Common myeloid progenitor, CD34-positive (primary cell): ENCODE measurements at regions not wholly inside any gene's neighbourhood (a gene's known extent, or its start where the extent isn't known, plus 50 kb on each side); places are given as distances from the start of the nearest gene placed in this dataset.

Experiments
- CTCF ChIA-PET: fragments of 350-600 bp; sonication (Branson Sonifier 250); formaldehyde crosslinking; loops from one replicate; lab custom pipeline; 2021; ENCODE audit warnings: antibody characterized with exemption; lab: Charles Lee
- POLR2A ChIA-PET: fragments of 350-600 bp; sonication (Branson Sonifier 250); formaldehyde crosslinking; loops from one replicate; lab custom pipeline; 2021; ENCODE audit warnings: antibody characterized with exemption; lab: Charles Lee
- DNase-seq, 3 donors: peaks; one replicate each; pipeline versions ENCODE4 v3.0.0 to v3.0.0-alpha.2; 2013
- H3K27ac ChIP-seq, 2 experiments: 1 replicate in 1 of 2; 2 replicates in 1 of 2; pipeline ENCODE4 v1.7.0; 2013; ENCODE audit warnings: inconsistent platforms in 2 of 2, low read length in 2 of 2, mild to moderate bottlenecking in 2 of 2, low read depth in 1 of 2, moderate library complexity in 1 of 2; ENCODE audit not compliant: severe bottlenecking in 2 of 2, insufficient read depth in 1 of 2, poor library complexity in 1 of 2
- H3K27me3 ChIP-seq, 5 experiments: replicated peaks in 2 of 5; 1 replicate in 3 of 5; 2 replicates in 2 of 5; pipeline versions ENCODE4 v1.6.1 to v1.7.0; 2013; ENCODE audit warnings: low read length in 4 of 5, mild to moderate bottlenecking in 2 of 5, moderate library complexity in 2 of 5, inconsistent platforms in 1 of 5; ENCODE audit not compliant: insufficient read depth in 5 of 5, control insufficient read depth in 4 of 5
- H3K36me3 ChIP-seq, 4 experiments: 1 replicate in 2 of 4; 2 replicates in 2 of 4; pipeline versions ENCODE4 v1.6.1 to v1.7.0; 2013; ENCODE audit warnings: low read length in 3 of 4, control low read depth in 1 of 4, mild to moderate bottlenecking in 1 of 4; ENCODE audit not compliant: control insufficient read depth in 4 of 4, insufficient read depth in 4 of 4
- H3K4me1 ChIP-seq, 4 experiments: 1 replicate in 3 of 4; 2 replicates in 1 of 4; pipeline versions ENCODE4 v1.6.1 to v1.7.1; 2013; ENCODE audit warnings: low read length in 3 of 4, mild to moderate bottlenecking in 3 of 4, control low read depth in 1 of 4, inconsistent platforms in 1 of 4, moderate library complexity in 1 of 4; ENCODE audit not compliant: control insufficient read depth in 4 of 4, insufficient read depth in 4 of 4; ENCODE audit errors: control extremely low read depth in 1 of 4
- H3K4me3 ChIP-seq, 7 experiments: 1 replicate in 4 of 7; 2 replicates in 3 of 7; pipeline versions ENCODE4 v1.5.1 to v1.7.0; 2013; ENCODE audit warnings: mild to moderate bottlenecking in 7 of 7, low read length in 6 of 7, moderate library complexity in 6 of 7, inconsistent platforms in 2 of 7, low read depth in 2 of 7, control low read depth in 1 of 7; ENCODE audit not compliant: insufficient read depth in 4 of 7, control insufficient read depth in 1 of 7; ENCODE audit errors: extremely low read depth in 1 of 7
- H3K9me3 ChIP-seq, 5 experiments: 1 replicate in 4 of 5; 2 replicates in 1 of 5; pipeline versions ENCODE4 v1.6.1 to v1.7.1; 2013; ENCODE audit warnings: low read length in 4 of 5, mild to moderate bottlenecking in 2 of 5, inconsistent platforms in 1 of 5, low read depth in 1 of 5, moderate library complexity in 1 of 5; ENCODE audit not compliant: control insufficient read depth in 4 of 5, insufficient read depth in 2 of 5; ENCODE audit errors: control extremely low read depth in 1 of 5
- WGBS: methylation state at CpG from one replicate; pipeline ENCODE4 v1.1.5; 2013; ENCODE audit not compliant: insufficient coverage; 5-methylcytosine and 5-hydroxymethylcytosine counted together

DNA sequence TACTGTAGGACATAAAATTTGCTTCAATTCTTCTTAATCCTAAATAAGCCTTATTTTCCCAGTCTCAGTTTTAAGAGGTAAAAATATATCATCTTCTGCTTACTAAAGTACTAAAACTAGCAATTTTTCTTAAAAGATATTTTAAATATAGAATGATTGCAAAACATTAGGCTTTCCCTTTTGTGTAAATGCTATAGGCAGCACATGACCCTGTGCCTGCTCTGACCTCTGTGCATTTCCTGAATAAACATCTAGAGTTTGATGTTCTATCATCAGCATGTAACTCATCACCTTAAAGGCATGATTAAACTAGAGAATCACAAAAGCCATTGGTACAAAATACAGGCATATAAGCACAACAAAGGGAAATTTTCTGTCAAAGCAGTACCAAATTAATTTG is 422.7 kb downstream of the TFAP2B start:
- H3K9me3 ChIP-seq: no peaks in the 10 kb centered on the region
- H3K4me1 ChIP-seq: no peaks in the 10 kb centered on the region
- H3K4me3 ChIP-seq: no peak overlapping the region
- ChIA-PET CTCF (no interaction called here), POLR2A (no interaction called here)
- no peak for DNase-seq
- H3K27me3 ChIP-seq: peaks cover 0 to 4% (median 0%) of the 10 kb centered on the region in 5 experiments
- H3K36me3 ChIP-seq: no peaks in the 10 kb centered on the region
- no peak overlapping the region for H3K27ac ChIP-seq

DNA sequence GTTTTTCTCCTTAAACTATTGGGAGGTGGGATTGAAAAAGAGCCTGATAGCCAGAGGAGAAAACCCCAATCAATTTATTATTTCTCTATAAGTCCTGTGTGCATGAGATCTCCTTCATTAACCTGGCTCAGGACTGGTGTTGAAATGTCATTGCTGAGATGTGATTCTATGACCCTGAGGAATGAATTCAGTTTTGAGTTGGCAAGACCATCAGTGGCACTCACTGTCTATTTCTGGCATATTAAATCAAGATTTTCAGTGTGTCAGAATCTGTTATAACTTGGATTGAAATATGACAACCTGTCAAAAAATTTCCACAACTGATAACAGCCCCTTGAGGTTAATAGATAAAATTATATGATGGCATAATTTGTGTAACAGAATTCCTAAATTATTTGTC is 431.1 kb downstream of the TFAP2B start:
- no peak for DNase-seq
- Histone ChIP-seq H3K4me1 (no peaks in the 10 kb centered on the region), H3K27ac (no peak overlapping the region), H3K4me3 (no peak overlapping the region), H3K36me3 (no peaks in the 10 kb centered on the region), H3K9me3 (no peaks in the 10 kb centered on the region), H3K27me3 (no peaks in the 10 kb centered on the region)
- POLR2A ChIA-PET: no interaction called here
- CTCF ChIA-PET: no interaction called here

- H3K4me1 ChIP-seq: no peaks in the 10 kb centered on the region
- no peaks in the 10 kb centered on the region for H3K9me3 ChIP-seq
- H3K27me3 ChIP-seq: no peaks in the 10 kb centered on the region
- H3K27ac ChIP-seq: no peak overlapping the region
- 98% methylated on average over 4 of the region's 4 CpGs for WGBS
- H3K4me3 ChIP-seq: no peak overlapping the region
- ChIA-PET POLR2A (no interaction called here), CTCF (no interaction called here)
- no peaks in the 10 kb centered on the region for H3K36me3 ChIP-seq
- DNase-seq: no peak
Observed at GRCh38 chr6:51250317-51250716, 431.6 kb downstream of the TFAP2B start.

DNA sequence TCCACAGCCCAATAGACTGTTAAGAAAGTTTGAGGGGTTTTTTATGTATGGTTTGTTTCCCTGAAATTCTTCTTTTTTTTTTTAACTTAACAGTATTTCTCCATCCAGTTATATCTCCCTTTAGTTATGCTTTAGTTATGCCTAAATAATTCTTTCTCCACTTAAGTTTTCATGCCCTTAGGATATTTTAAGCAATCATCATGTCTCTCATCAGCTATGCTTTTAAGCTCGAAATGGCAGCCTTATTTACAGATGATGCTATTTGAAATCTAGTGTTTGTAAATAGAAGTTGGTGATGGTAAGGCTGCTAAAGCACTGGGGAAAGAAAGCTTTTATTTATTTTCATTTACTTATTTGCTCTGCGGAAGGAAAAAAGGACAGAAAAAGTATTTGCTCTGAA is 439.3 kb downstream of the TFAP2B start:
- no peak overlapping the region for H3K4me3 ChIP-seq
- H3K4me1 ChIP-seq: peaks cover 0 to 5% (median 0%) of the 10 kb centered on the region in 4 experiments
- no peaks in the 10 kb centered on the region for H3K9me3 ChIP-seq
- CTCF ChIA-PET: no interaction called here
- H3K36me3 ChIP-seq: no peaks in the 10 kb centered on the region
- no peaks in the 10 kb centered on the region for H3K27me3 ChIP-seq
- WGBS: no CpG with 5 or more reads among the region's 2 CpGs
- no peak overlapping the region for H3K27ac ChIP-seq
- POLR2A ChIA-PET: no interaction called here
- no peak for DNase-seq

- DNase-seq: no peak
- no peaks in the 10 kb centered on the region for H3K27me3 ChIP-seq
- POLR2A ChIA-PET: no interaction called here
- H3K9me3 ChIP-seq: no peaks in the 10 kb centered on the region
- 88% methylated on average over 1 of the region's 3 CpGs for WGBS
- H3K4me3 ChIP-seq: no peak overlapping the region
- CTCF ChIA-PET: no interaction called here
- peaks cover 0 to 7% (median 2%) of the 10 kb centered on the region in 4 experiments for H3K4me1 ChIP-seq
- H3K27ac ChIP-seq: no peak overlapping the region
- H3K36me3 ChIP-seq: no peaks in the 10 kb centered on the region
Observed at GRCh38 chr6:51260003-51260402, 441.3 kb downstream of the TFAP2B start.

GRCh38 chr6:51261691-51262090 is 443.0 kb downstream of the TFAP2B start:
- Histone ChIP-seq H3K9me3 (no peaks in the 10 kb centered on the region), H3K27me3 (no peaks in the 10 kb centered on the region), H3K27ac (no peak overlapping the region), H3K4me1 (peaks cover 2 to 21% (median 13%) of the 10 kb centered on the region in 4 experiments), H3K4me3 (no peak overlapping the region), H3K36me3 (no peaks in the 10 kb centered on the region)
- ChIA-PET CTCF (no interaction called here), POLR2A (no interaction called here)
- no peak for DNase-seq
- 100% methylated on average over 2 of the region's 5 CpGs for WGBS

- WGBS: 6% methylated on average over 3 of the region's 4 CpGs
- CTCF ChIA-PET: no interaction called here
- DNase-seq: peak; percentile 18 to 69 (median 37)
- Histone ChIP-seq H3K9me3 (no peaks in the 10 kb centered on the region), H3K4me3 (no peak overlapping the region), H3K4me1 (peaks cover 6 to 33% (median 18%) of the 10 kb centered on the region in 4 experiments), H3K27me3 (no peaks in the 10 kb centered on the region), H3K36me3 (no peaks in the 10 kb centered on the region), H3K27ac (no peak overlapping the region)
- POLR2A ChIA-PET: no interaction called here
Observed at GRCh38 chr6:51265426-51265825, 446.8 kb downstream of the TFAP2B start.
